Fibroblast of lung (primary cell): ENCODE measurements at regions not wholly inside any gene's neighbourhood (a gene's known extent, or its start where the extent isn't known, plus 50 kb on each side); places are given as distances from the start of the nearest gene placed in this dataset.

Experiments
- DNase-seq, 2 donors: peaks; one replicate each; pipeline versions ENCODE4 v3.0.0 to v3.0.0-alpha.2; 2010; ENCODE audit warnings: low read depth in 2 of 2
- H2AFZ ChIP-seq: 2 replicates; pipeline ENCODE4 v1.5.1; 2012; ENCODE audit warnings: low read length, control low read depth, inconsistent platforms
- H3K27ac ChIP-seq: 2 replicates; pipeline ENCODE4 v1.5.1; 2011; ENCODE audit warnings: low read length, control low read depth; ENCODE audit not compliant: insufficient read depth
- H3K27me3 ChIP-seq: 2 replicates; pipeline ENCODE4 v1.5.1; 2011; ENCODE audit warnings: mild to moderate bottlenecking, low read length; ENCODE audit not compliant: control insufficient read depth, insufficient read depth
- H3K36me3 ChIP-seq: 2 replicates; pipeline ENCODE4 v1.5.1; 2011; ENCODE audit warnings: low read length; ENCODE audit not compliant: control insufficient read depth, insufficient read depth
- H3K4me1 ChIP-seq: 2 replicates; pipeline ENCODE4 v1.5.1; 2011; ENCODE audit warnings: low read length; ENCODE audit not compliant: control insufficient read depth, insufficient read depth; ENCODE audit errors: extremely low read depth
- H3K4me2 ChIP-seq: 2 replicates; pipeline ENCODE4 v1.5.1; 2011; ENCODE audit warnings: low read length, control low read depth; ENCODE audit not compliant: insufficient read depth; ENCODE audit errors: extremely low read depth
- H3K4me3 ChIP-seq, 4 experiments: fragments of 200-600 bp in 1 of 4; sonication (generic) in 1 of 4; replicated peaks in 1 of 4; 2 replicates each; pipeline ENCODE4 v1.5.1; 2011 to 2016; ENCODE audit warnings: low read length in 4 of 4, low read depth in 3 of 4, mild to moderate bottlenecking in 3 of 4, control low read depth in 2 of 4, inconsistent platforms in 1 of 4, mixed read lengths in 1 of 4; ENCODE audit not compliant: insufficient read depth in 1 of 4; ENCODE audit errors: control extremely low read depth in 1 of 4
- H3K79me2 ChIP-seq: 2 replicates; pipeline ENCODE4 v1.5.1; 2012; ENCODE audit warnings: mild to moderate bottlenecking, low read length, inconsistent platforms; ENCODE audit not compliant: control insufficient read depth, insufficient read depth
- H3K9ac ChIP-seq: 2 replicates; pipeline ENCODE4 v1.5.1; 2011; ENCODE audit warnings: mild to moderate bottlenecking, low read length, control low read depth; ENCODE audit not compliant: insufficient read depth
- H3K9me3 ChIP-seq: 2 replicates; pipeline ENCODE4 v1.5.1; 2012; ENCODE audit warnings: low read depth, low read length; ENCODE audit not compliant: control insufficient read depth, insufficient read depth
- H4K20me1 ChIP-seq: 2 replicates; pipeline ENCODE4 v1.5.1; 2011; ENCODE audit warnings: low read length; ENCODE audit not compliant: control insufficient read depth, insufficient read depth; ENCODE audit errors: extremely low read depth
- CTCF ChIP-seq, 2 donors: IDR thresholded peaks in 1 of 2; conservative IDR thresholded peaks in 1 of 2; 1 replicate in 1 of 2; 2 replicates in 1 of 2; pipeline ENCODE4 v1.5.1; 2011 to 2012; ENCODE audit warnings: low read length in 2 of 2, control low read depth in 1 of 2, inconsistent platforms in 1 of 2, low read depth in 1 of 2, mild to moderate bottlenecking in 1 of 2
- EZH2 ChIP-seq: IDR thresholded peaks from 2 replicates; pipeline ENCODE4 v1.5.1; 2012; ENCODE audit warnings: low read length, control low read depth, mild to moderate bottlenecking; ENCODE audit errors: missing control alignments

- Histone ChIP-seq H3K27me3 (no peaks in the 10 kb centered on the region), H3K9me3 (no peaks in the 10 kb centered on the region), H2AFZ (no peak overlapping the region), H3K4me3 (no peak overlapping the region), H3K4me2 (no peak overlapping the region), H4K20me1 (no peaks in the 10 kb centered on the region), H3K4me1 (peaks cover 8% of the 10 kb centered on the region), H3K36me3 (no peaks in the 10 kb centered on the region), H3K79me2 (peaks cover 35% of the 10 kb centered on the region), H3K9ac (no peak overlapping the region), H3K27ac (no peak overlapping the region)
- DNase-seq, result no peak
- no peak for TF ChIP-seq EZH2
- no peak for TF ChIP-seq CTCF (conservative IDR thresholded peaks at IDR 0.05 in 1 of 2, IDR thresholded peaks at IDR 0.05 in 1 of 2; ENCODE audit: low read depth in 1 of 2, low read length in 2 of 2)
Observed at GRCh38 chr6:71421611-71422010, 133.0 kb downstream of the OGFRL1 start.

- Histone ChIP-seq H3K27ac (no peak overlapping the region), H3K27me3 (no peaks in the 10 kb centered on the region), H3K4me2 (no peak overlapping the region), H2AFZ (no peak overlapping the region), H3K4me3 (no peak overlapping the region), H3K9ac (no peak overlapping the region), H3K9me3 (no peaks in the 10 kb centered on the region), H3K79me2 (no peaks in the 10 kb centered on the region), H3K36me3 (no peaks in the 10 kb centered on the region), H4K20me1 (no peaks in the 10 kb centered on the region), H3K4me1 (no peaks in the 10 kb centered on the region)
- DNase-seq, result no peak
- TF ChIP-seq CTCF (conservative IDR thresholded peaks at IDR 0.05 in 1 of 2, IDR thresholded peaks at IDR 0.05 in 1 of 2; ENCODE audit: low read depth in 1 of 2, low read length in 2 of 2), result no peak
- TF ChIP-seq EZH2, result no peak
Observed at GRCh38 chr6:71430018-71430417, 141.4 kb downstream of the OGFRL1 start.

GRCh38 chr6:71433441-71433840, 144.8 kb downstream of the OGFRL1 start:
- Histone ChIP-seq H2AFZ (no peak overlapping the region), H4K20me1 (no peaks in the 10 kb centered on the region), H3K4me1 (no peaks in the 10 kb centered on the region), H3K9ac (no peak overlapping the region), H3K4me3 (no peak overlapping the region), H3K79me2 (no peaks in the 10 kb centered on the region), H3K4me2 (no peak overlapping the region), H3K36me3 (no peaks in the 10 kb centered on the region), H3K27me3 (no peaks in the 10 kb centered on the region), H3K9me3 (no peaks in the 10 kb centered on the region), H3K27ac (no peak overlapping the region)
- DNase-seq, result no peak
- TF ChIP-seq EZH2, result no peak
- no peak for TF ChIP-seq CTCF (conservative IDR thresholded peaks at IDR 0.05 in 1 of 2, IDR thresholded peaks at IDR 0.05 in 1 of 2; ENCODE audit: low read depth in 1 of 2, low read length in 2 of 2)
